Breast epithelium (tissue), 4 donors: ENCODE measurements at regions not wholly inside any gene's neighbourhood (a gene's known extent, or its start where the extent isn't known, plus 50 kb on each side); places are given as distances from the start of the nearest gene placed in this dataset.

ENCODE experiments used
- DNase-seq, 2 donors: peaks; one replicate each; pipeline ENCODE4 v3.0.0-alpha.2; 2019; ENCODE audit warnings: low spot score in 2 of 2
- H3K27ac ChIP-seq, 2 donors: fragments of 200-600 bp; sonication (generic) in 1 of 2; one replicate each; pipeline ENCODE4 v1.5.1; 2016 to 2019; ENCODE audit warnings: mild to moderate bottlenecking in 1 of 2
- H3K27me3 ChIP-seq, 2 donors: fragments of 200-600 bp; sonication (generic) in 1 of 2; one replicate each; pipeline versions ENCODE4 v1.5.1 to v1.6.0; 2017 to 2019; ENCODE audit warnings: control low read depth in 1 of 2, mild to moderate bottlenecking in 1 of 2
- H3K36me3 ChIP-seq: fragments of 200-600 bp; one replicate; pipeline ENCODE4 v1.5.1; 2019
- H3K4me1 ChIP-seq, 2 donors: fragments of 200-600 bp; sonication (generic); one replicate each; pipeline ENCODE4 v1.5.1; 2016 to 2019; ENCODE audit warnings: control low read depth in 1 of 2
- H3K4me3 ChIP-seq, 3 donors: fragments of 200-600 bp; sonication (generic); 1 replicate in 2 of 3; 2 replicates in 1 of 3; pipeline ENCODE4 v1.5.1; 2016 to 2019; ENCODE audit warnings: mild to moderate bottlenecking in 3 of 3, moderate library complexity in 2 of 3
- H3K9me3 ChIP-seq, 2 donors: fragments of 200-600 bp; sonication (generic) in 1 of 2; one replicate each; pipeline ENCODE4 v1.5.1; 2016 to 2019; ENCODE audit warnings: control low read depth in 1 of 2
- CTCF ChIP-seq, 3 donors: fragments of 450-650 bp; IDR thresholded peaks; one replicate each; pipeline ENCODE4 v1.5.1; 2016 to 2017; ENCODE audit warnings: antibody characterized with exemption in 3 of 3, mild to moderate bottlenecking in 3 of 3, moderate library complexity in 3 of 3
- POLR2A ChIP-seq: fragments of 450-650 bp; IDR thresholded peaks from one replicate; pipeline ENCODE4 v1.6.1; 2016; ENCODE audit warnings: antibody characterized with exemption, mild to moderate bottlenecking, moderate library complexity
- POLR2AphosphoS5 ChIP-seq, 3 donors: sonication (generic); formaldehyde crosslinking; IDR thresholded peaks; one replicate each; pipeline ENCODE4 v1.6.1; 2017; ENCODE audit warnings: antibody characterized with exemption in 3 of 3
- intact Hi-C: fragments of 100-400 bp; cut with DNase I; formaldehyde crosslinking; loops from one replicate; pipeline ENCODE4 v1.15.1; 2023; ENCODE audit warnings: low total_unique reads

- DNase-seq, result no peak
- Histone ChIP-seq H3K4me1 (no peaks in the 10 kb centered on the region), H3K27me3 (no peaks in the 10 kb centered on the region), H3K9me3 (no peaks in the 10 kb centered on the region), H3K4me3 (no peak overlapping the region), H3K36me3 (no peaks in the 10 kb centered on the region), H3K27ac (no peak overlapping the region)
- intact Hi-C loops, result no loop called here
- TF ChIP-seq CTCF (IDR thresholded peaks at IDR 0.05) (no peak), POLR2AphosphoS5 (IDR thresholded peaks at IDR 0.05) (no peak), POLR2A (no peak)
These were observed 713.4 kb downstream of the TBC1D32 start for GRCh38 chr6:120620900-120621299.

GRCh38 chr6:120615238-120615637 is 719.0 kb downstream of the TBC1D32 start:
- H3K4me3 ChIP-seq, result no peak overlapping the region
- H3K9me3 ChIP-seq, result no peaks in the 10 kb centered on the region
- H3K36me3 ChIP-seq, result no peaks in the 10 kb centered on the region
- no peaks in the 10 kb centered on the region for H3K27me3 ChIP-seq
- intact Hi-C loops, result no loop called here
- no peak overlapping the region for H3K27ac ChIP-seq
- DNase-seq, result no peak
- no peaks in the 10 kb centered on the region for H3K4me1 ChIP-seq
- TF ChIP-seq CTCF (IDR thresholded peaks at IDR 0.05) (no peak), POLR2AphosphoS5 (IDR thresholded peaks at IDR 0.05) (no peak), POLR2A (no peak)

GRCh38 chr6:120614723-120615122 is 719.6 kb downstream of the TBC1D32 start:
- Histone ChIP-seq H3K4me1 (no peaks in the 10 kb centered on the region), H3K27me3 (no peaks in the 10 kb centered on the region), H3K9me3 (no peaks in the 10 kb centered on the region), H3K36me3 (no peaks in the 10 kb centered on the region), H3K4me3 (no peak overlapping the region), H3K27ac (no peak overlapping the region)
- TF ChIP-seq POLR2AphosphoS5 (IDR thresholded peaks at IDR 0.05), result no peak
- TF ChIP-seq POLR2A, result no peak
- TF ChIP-seq CTCF (IDR thresholded peaks at IDR 0.05), result no peak
- intact Hi-C loops, result no loop called here
- no peak for DNase-seq

GRCh38 chr6:120608826-120609225 is 725.5 kb downstream of the TBC1D32 start:
- H3K4me3 ChIP-seq, result no peak overlapping the region
- no peak for TF ChIP-seq CTCF (IDR thresholded peaks at IDR 0.05)
- TF ChIP-seq POLR2AphosphoS5 (IDR thresholded peaks at IDR 0.05), result no peak
- TF ChIP-seq POLR2A, result no peak
- H3K9me3 ChIP-seq, result no peaks in the 10 kb centered on the region
- H3K4me1 ChIP-seq, result no peaks in the 10 kb centered on the region
- H3K27me3 ChIP-seq, result no peaks in the 10 kb centered on the region
- intact Hi-C loops, result no loop called here
- DNase-seq, result no peak
- no peak overlapping the region for H3K27ac ChIP-seq
- no peaks in the 10 kb centered on the region for H3K36me3 ChIP-seq

- Histone ChIP-seq H3K4me1 (no peaks in the 10 kb centered on the region), H3K36me3 (no peaks in the 10 kb centered on the region), H3K27me3 (no peaks in the 10 kb centered on the region), H3K4me3 (no peak overlapping the region), H3K9me3 (no peaks in the 10 kb centered on the region), H3K27ac (no peak overlapping the region)
- DNase-seq, result no peak
- intact Hi-C loops, result no loop called here
- no peak for TF ChIP-seq POLR2A
- no peak for TF ChIP-seq CTCF (IDR thresholded peaks at IDR 0.05)
- TF ChIP-seq POLR2AphosphoS5 (IDR thresholded peaks at IDR 0.05), result no peak
These were observed 727.5 kb downstream of the TBC1D32 start for GRCh38 chr6:120606743-120607142.
